Muscle layer of duodenum (tissue), 2 donors: ENCODE measurements at regions not wholly inside any gene's neighbourhood (a gene's known extent, or its start where the extent isn't known, plus 50 kb on each side); places are given as distances from the start of the nearest gene placed in this dataset.

Source experiments
- H3K27ac ChIP-seq: one replicate; pipeline ENCODE4 v1.7.0; 2013; ENCODE audit warnings: mild to moderate bottlenecking, low read length
- H3K27me3 ChIP-seq: one replicate; pipeline ENCODE4 v1.7.0; 2013; ENCODE audit warnings: low read depth, mild to moderate bottlenecking, control low read depth, low read length
- H3K36me3 ChIP-seq, 2 donors: one replicate each; pipeline ENCODE4 v1.7.0; 2013; ENCODE audit warnings: low read length in 2 of 2, control low read depth in 1 of 2, mild to moderate bottlenecking in 1 of 2; ENCODE audit not compliant: insufficient read depth in 2 of 2, control insufficient read depth in 1 of 2
- H3K4me1 ChIP-seq, 2 donors: one replicate each; pipeline ENCODE4 v1.7.0; 2013; ENCODE audit warnings: low read length in 2 of 2, mild to moderate bottlenecking in 2 of 2, control low read depth in 1 of 2, moderate library complexity in 1 of 2; ENCODE audit not compliant: insufficient read depth in 2 of 2, control insufficient read depth in 1 of 2
- H3K4me3 ChIP-seq, 2 donors: one replicate each; pipeline ENCODE4 v1.7.0; 2013; ENCODE audit warnings: low read length in 2 of 2, low read depth in 1 of 2, mild to moderate bottlenecking in 1 of 2
- H3K9me3 ChIP-seq, 2 donors: one replicate each; pipeline ENCODE4 v1.7.0; 2013; ENCODE audit warnings: low read length in 2 of 2, control low read depth in 1 of 2, mild to moderate bottlenecking in 1 of 2; ENCODE audit not compliant: control insufficient read depth in 1 of 2
- donor health status: healthy.

- no peaks in the 10 kb centered on the region for H3K36me3 ChIP-seq
- no peak overlapping the region for H3K4me3 ChIP-seq
- H3K9me3 ChIP-seq, result no peaks in the 10 kb centered on the region
- no peaks in the 10 kb centered on the region for H3K27me3 ChIP-seq
- H3K27ac ChIP-seq, result no peak overlapping the region
- H3K4me1 ChIP-seq, result no peaks in the 10 kb centered on the region
These were observed 756.8 kb upstream of the KLHL29 start for GRCh38 chr2:22628221-22628620.

DNA sequence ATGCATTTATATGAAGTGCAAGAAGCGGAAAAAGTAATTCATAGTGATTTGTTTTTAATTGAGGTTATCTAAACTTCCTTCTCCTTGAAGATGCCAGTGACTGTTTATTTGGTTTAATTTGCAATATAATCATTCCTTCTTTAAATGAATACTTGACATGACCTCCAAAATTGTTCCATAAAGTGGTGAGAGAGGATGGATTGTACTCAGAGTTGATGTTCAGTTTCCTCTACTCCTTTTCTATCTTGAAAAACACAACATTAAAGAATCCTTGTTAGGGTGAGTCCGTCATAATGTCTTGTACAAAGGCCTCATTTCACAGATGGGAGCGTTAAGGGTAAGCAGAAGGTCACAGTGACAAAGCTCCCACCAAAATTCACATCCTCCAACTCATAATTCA is 756.1 kb upstream of the KLHL29 start:
- Histone ChIP-seq H3K4me1 (no peaks in the 10 kb centered on the region), H3K36me3 (no peaks in the 10 kb centered on the region), H3K4me3 (no peak overlapping the region)

DNA sequence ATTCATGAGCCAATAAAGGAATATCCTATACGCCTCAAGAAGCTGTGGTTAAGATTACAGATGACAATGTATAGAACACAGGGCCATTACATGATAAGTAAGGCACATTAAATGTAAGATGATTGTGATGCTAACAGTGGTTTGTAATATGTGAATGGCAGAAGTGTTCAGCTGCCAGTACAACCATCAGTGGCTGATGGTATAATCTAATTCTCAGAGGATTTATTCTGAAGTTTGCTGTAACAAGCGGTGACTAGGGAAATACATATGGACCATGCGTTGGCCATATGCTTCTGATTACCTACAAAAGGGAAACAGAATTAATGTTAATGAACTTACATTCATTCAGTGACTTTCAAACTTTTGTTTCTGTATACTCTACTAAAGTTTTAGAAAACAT is 750.8 kb upstream of the KLHL29 start:
- Histone ChIP-seq H3K4me3 (no peak overlapping the region), H3K9me3 (no peaks in the 10 kb centered on the region), H3K4me1 (no peaks in the 10 kb centered on the region), H3K27me3 (no peaks in the 10 kb centered on the region), H3K27ac (no peak overlapping the region), H3K36me3 (no peaks in the 10 kb centered on the region)

More for the DNA sequence above, 756.1 kb upstream of the KLHL29 start:
- H3K9me3 ChIP-seq, result no peaks in the 10 kb centered on the region
- H3K27me3 ChIP-seq, result no peaks in the 10 kb centered on the region
- H3K27ac ChIP-seq, result no peak overlapping the region

DNA sequence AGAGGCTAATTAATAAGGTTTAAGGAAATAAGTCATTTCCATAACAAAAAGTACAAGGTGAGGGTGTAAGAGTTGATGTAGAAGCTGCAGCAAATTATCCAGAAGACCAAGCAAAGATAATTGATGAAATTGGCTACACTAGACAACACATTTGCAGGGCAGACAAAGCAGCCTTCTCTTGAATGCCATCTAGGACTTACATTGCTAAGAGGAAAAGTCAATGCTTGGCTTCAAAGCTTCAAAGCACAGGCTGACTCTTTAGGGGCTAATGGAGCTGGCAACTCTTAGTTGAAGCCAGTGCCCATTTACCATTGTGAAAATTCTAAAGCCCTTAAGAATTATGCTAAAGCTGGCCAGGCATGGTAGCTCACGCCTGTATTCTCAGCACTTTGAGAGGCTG is 728.6 kb upstream of the KLHL29 start:
- Histone ChIP-seq H3K4me1 (no peaks in the 10 kb centered on the region), H3K27ac (no peak overlapping the region), H3K4me3 (no peak overlapping the region), H3K9me3 (no peaks in the 10 kb centered on the region), H3K27me3 (no peaks in the 10 kb centered on the region), H3K36me3 (no peaks in the 10 kb centered on the region)

- Histone ChIP-seq H3K36me3 (no peaks in the 10 kb centered on the region), H3K27me3 (no peaks in the 10 kb centered on the region), H3K9me3 (no peaks in the 10 kb centered on the region), H3K4me3 (no peak overlapping the region), H3K4me1 (no peaks in the 10 kb centered on the region), H3K27ac (no peak overlapping the region)
These were observed 711.5 kb upstream of the KLHL29 start for GRCh38 chr2:22673529-22673928.

DNA sequence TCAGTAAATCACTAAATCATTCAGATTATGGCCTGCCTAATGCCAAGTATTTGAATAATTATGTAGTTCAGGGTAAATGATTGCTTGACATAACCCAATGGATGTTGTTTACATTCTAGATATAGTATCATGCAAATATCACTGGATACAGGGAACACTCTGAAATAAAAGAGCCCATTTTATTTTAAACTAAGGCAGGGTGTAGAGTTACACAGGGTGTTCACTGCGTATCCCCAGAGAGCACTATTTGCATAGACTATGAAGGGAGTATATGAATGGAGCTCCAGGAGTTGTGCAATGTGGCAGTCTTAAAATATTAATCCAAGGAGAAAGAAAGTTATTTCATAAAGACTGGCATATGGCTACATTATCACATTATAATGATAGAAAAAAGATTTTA is 701.1 kb upstream of the KLHL29 start:
- H3K4me3 ChIP-seq, result no peak overlapping the region
- H3K27ac ChIP-seq, result no peak overlapping the region
- no peaks in the 10 kb centered on the region for H3K4me1 ChIP-seq
- H3K27me3 ChIP-seq, result no peaks in the 10 kb centered on the region
- no peaks in the 10 kb centered on the region for H3K9me3 ChIP-seq
- H3K36me3 ChIP-seq, result no peaks in the 10 kb centered on the region

DNA sequence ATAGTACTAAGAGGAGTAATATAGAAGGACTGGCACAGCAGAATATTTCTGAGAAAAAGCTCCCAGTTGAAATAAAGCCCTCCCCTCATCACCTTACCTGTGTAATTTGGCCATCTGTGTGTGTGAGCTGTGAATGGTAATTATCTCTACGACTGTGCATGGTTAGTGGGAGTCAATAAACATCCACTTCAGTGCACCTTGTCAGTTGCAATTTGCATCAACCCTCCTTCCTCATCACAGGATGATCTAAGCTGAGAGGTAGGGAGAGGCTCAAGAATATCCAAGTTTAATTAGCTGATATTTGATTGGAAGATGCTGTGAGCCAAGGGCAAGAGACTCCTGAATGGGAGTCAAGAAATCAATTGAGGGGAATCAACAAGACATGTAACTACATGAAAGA is 694.9 kb upstream of the KLHL29 start:
- no peaks in the 10 kb centered on the region for H3K9me3 ChIP-seq
- H3K36me3 ChIP-seq, result no peaks in the 10 kb centered on the region
- no peak overlapping the region for H3K27ac ChIP-seq

GRCh38 chr2:22691666-22692065 is 693.3 kb upstream of the KLHL29 start:
- Histone ChIP-seq H3K4me1 (no peaks in the 10 kb centered on the region), H3K36me3 (no peaks in the 10 kb centered on the region), H3K27me3 (no peaks in the 10 kb centered on the region), H3K4me3 (no peak overlapping the region), H3K9me3 (no peaks in the 10 kb centered on the region), H3K27ac (no peak overlapping the region)

More for the DNA sequence above, 694.9 kb upstream of the KLHL29 start:
- Histone ChIP-seq H3K4me3 (no peak overlapping the region), H3K27me3 (no peaks in the 10 kb centered on the region), H3K4me1 (no peaks in the 10 kb centered on the region)

DNA sequence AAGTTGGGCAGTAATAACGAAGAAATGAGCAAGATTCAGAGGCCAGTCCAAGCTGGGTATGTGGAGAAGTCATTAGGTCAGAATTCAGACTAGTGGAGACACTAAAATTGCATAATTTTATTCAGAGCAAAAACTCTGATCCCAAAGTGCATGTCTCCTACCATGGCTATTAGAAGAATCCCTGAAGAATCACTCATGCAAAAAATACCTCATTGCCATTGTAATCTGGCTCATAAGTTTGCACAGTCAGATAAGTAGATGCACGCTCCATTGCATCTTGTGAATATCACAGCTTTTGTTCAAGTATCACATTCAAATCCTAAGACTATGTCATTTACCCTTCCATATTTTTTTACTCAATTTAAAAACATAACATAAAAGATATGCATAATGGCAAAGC is 692.2 kb upstream of the KLHL29 start:
- Histone ChIP-seq H3K9me3 (no peaks in the 10 kb centered on the region), H3K4me3 (no peak overlapping the region), H3K27ac (no peak overlapping the region), H3K27me3 (no peaks in the 10 kb centered on the region), H3K4me1 (no peaks in the 10 kb centered on the region), H3K36me3 (no peaks in the 10 kb centered on the region)

- Histone ChIP-seq H3K4me1 (no peaks in the 10 kb centered on the region), H3K27me3 (no peaks in the 10 kb centered on the region), H3K9me3 (no peaks in the 10 kb centered on the region), H3K4me3 (no peak overlapping the region), H3K36me3 (no peaks in the 10 kb centered on the region), H3K27ac (no peak overlapping the region)
These were observed 690.7 kb upstream of the KLHL29 start for GRCh38 chr2:22694300-22694699.

DNA sequence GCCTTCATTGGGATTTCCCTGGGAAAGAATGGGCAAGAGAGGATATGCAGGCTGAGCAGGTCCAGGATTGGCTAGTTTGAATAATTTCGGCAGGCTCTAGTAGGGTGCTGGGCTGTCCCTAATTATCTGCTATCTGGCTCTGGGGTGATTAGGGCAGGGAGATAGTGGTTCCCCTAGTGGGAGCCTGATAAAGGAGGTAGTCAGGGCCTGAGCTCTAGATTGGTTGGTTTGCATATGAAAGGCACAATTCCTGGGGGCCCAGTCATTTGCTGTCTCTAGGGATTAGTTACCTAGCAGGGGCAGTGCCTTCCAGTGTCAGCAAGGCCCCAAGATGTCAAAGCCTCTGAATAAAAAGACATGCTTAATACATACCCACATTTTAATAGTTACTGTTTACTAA is 690.1 kb upstream of the KLHL29 start:
- Histone ChIP-seq H3K9me3 (no peaks in the 10 kb centered on the region), H3K36me3 (no peaks in the 10 kb centered on the region), H3K4me3 (no peak overlapping the region), H3K4me1 (no peaks in the 10 kb centered on the region), H3K27ac (no peak overlapping the region), H3K27me3 (no peaks in the 10 kb centered on the region)

DNA sequence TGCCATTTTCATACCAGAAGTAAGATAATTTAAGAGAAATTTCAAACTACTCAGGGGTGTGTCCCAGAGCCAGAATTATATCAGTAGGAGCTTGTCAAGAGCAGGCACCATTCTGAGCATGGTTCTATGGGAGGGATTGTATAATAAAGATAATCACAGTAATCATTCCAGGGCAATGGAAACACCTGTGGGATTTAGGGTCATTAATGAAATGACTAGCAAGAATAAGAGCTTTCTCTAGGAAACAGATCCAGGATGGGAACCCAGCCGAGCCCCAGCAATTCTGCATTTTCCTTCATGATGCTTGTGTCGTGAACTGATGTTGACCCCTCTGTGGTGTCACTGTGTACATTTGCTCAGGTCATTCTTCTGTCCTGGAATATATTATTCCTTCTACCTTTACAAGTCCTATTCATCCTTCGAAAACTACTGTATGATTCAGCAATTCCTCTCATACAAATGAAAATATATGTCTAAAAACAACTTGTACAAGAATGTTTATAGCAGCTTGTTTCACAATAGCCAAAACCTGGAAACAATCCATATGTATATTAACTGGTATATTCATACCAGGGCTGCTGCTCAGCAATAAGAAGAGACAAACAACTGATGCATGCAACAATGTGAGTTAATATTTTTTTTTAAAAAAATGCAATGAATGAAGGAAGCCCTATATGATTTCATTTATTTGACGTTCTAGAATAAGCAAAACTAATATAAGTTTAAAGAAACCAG is 687.8 kb upstream of the KLHL29 start:
- H3K4me1 ChIP-seq, result no peaks in the 10 kb centered on the region
- H3K27ac ChIP-seq, result no peak overlapping the region

More for the DNA sequence above, 687.8 kb upstream of the KLHL29 start:
- Histone ChIP-seq H3K36me3 (no peaks in the 10 kb centered on the region), H3K27me3 (no peaks in the 10 kb centered on the region), H3K9me3 (no peaks in the 10 kb centered on the region), H3K4me3 (no peak overlapping the region)
